Liver (tissue), 8 donors: ENCODE measurements at regions not wholly inside any gene's neighbourhood (a gene's known extent, or its start where the extent isn't known, plus 50 kb on each side); places are given as distances from the start of the nearest gene placed in this dataset.

Source experiments
- DNase-seq: peaks from one replicate; pipeline ENCODE4 v3.0.0-alpha.2; 2017; ENCODE audit warnings: low spot score
- H3K27ac ChIP-seq, 2 donors: one replicate each; pipeline ENCODE4 v1.7.0; 2013; ENCODE audit warnings: inconsistent platforms in 2 of 2, low read length in 2 of 2, control low read depth in 1 of 2, low read depth in 1 of 2, mild to moderate bottlenecking in 1 of 2
- H3K27me3 ChIP-seq, 4 donors: one replicate each; pipeline versions ENCODE4 v1.6.1 to v1.7.0; 2013; ENCODE audit warnings: low read length in 3 of 4, inconsistent platforms in 1 of 4, mild to moderate bottlenecking in 1 of 4, moderate library complexity in 1 of 4; ENCODE audit not compliant: control insufficient read depth in 4 of 4, insufficient read depth in 4 of 4
- H3K36me3 ChIP-seq, 4 donors: one replicate each; pipeline versions ENCODE4 v1.6.1 to v1.7.0; 2013; ENCODE audit warnings: low read length in 3 of 4, mild to moderate bottlenecking in 3 of 4, low read depth in 1 of 4, moderate library complexity in 1 of 4; ENCODE audit not compliant: control insufficient read depth in 4 of 4, insufficient read depth in 3 of 4
- H3K4me1 ChIP-seq, 4 donors: one replicate each; pipeline versions ENCODE4 v1.6.1 to v1.7.0; 2013; ENCODE audit warnings: low read length in 3 of 4, mild to moderate bottlenecking in 3 of 4, moderate library complexity in 1 of 4; ENCODE audit not compliant: control insufficient read depth in 4 of 4, insufficient read depth in 4 of 4
- H3K4me3 ChIP-seq, 3 donors: one replicate each; pipeline versions ENCODE4 v1.6.1 to v1.7.0; 2013; ENCODE audit warnings: low read length in 3 of 3, control low read depth in 1 of 3, low read depth in 1 of 3, mild to moderate bottlenecking in 1 of 3
- H3K9ac ChIP-seq, 2 donors: one replicate each; pipeline ENCODE4 v1.7.0; 2013; ENCODE audit warnings: low read length in 2 of 2, mild to moderate bottlenecking in 2 of 2, moderate library complexity in 2 of 2, control low read depth in 1 of 2, low read depth in 1 of 2
- H3K9me3 ChIP-seq, 4 donors: one replicate each; pipeline versions ENCODE4 v1.6.1 to v1.7.0; 2013; ENCODE audit warnings: low read length in 3 of 4; ENCODE audit not compliant: control insufficient read depth in 4 of 4
- EGR1 ChIP-seq, 2 donors: IDR thresholded peaks; 2 replicates each; pipeline ENCODE4 v1.6.1; 2016 to 2018; ENCODE audit warnings: antibody characterized with exemption in 2 of 2, low read depth in 2 of 2
- FOXA1 ChIP-seq: IDR thresholded peaks from 2 replicates; pipeline ENCODE4 v1.6.1; 2016; ENCODE audit warnings: antibody characterized with exemption
- FOXA2 ChIP-seq: IDR thresholded peaks from 2 replicates; pipeline ENCODE4 v1.6.1; 2016; ENCODE audit warnings: antibody characterized with exemption
- GABPA ChIP-seq, 2 donors: IDR thresholded peaks in 1 of 2; conservative IDR thresholded peaks in 1 of 2; 2 replicates each; pipeline ENCODE4 v1.6.1; 2016; ENCODE audit warnings: antibody characterized with exemption in 2 of 2, mild to moderate bottlenecking in 1 of 2, moderate library complexity in 1 of 2
- HNF4A ChIP-seq, 2 donors: conservative IDR thresholded peaks; 2 replicates each; pipeline ENCODE4 v1.6.1; 2016; ENCODE audit warnings: antibody characterized with exemption in 2 of 2, mild to moderate bottlenecking in 2 of 2
- HNF4G ChIP-seq: IDR thresholded peaks from 2 replicates; pipeline ENCODE4 v1.6.1; 2016; ENCODE audit warnings: antibody characterized with exemption
- JUND ChIP-seq, 2 donors: IDR thresholded peaks; 2 replicates each; pipeline ENCODE4 v1.6.1; 2016; ENCODE audit warnings: antibody characterized with exemption in 2 of 2
- NR2F2 ChIP-seq: IDR thresholded peaks from 2 replicates; pipeline ENCODE4 v1.6.1; 2016; ENCODE audit warnings: antibody characterized with exemption
- RAD21 ChIP-seq, 2 donors: IDR thresholded peaks; 2 replicates each; pipeline ENCODE4 v1.6.1; 2016; ENCODE audit warnings: antibody characterized with exemption in 2 of 2, mild to moderate bottlenecking in 2 of 2
- REST ChIP-seq: IDR thresholded peaks from 2 replicates; pipeline ENCODE4 v1.6.1; 2016; ENCODE audit warnings: antibody characterized with exemption, mild to moderate bottlenecking
- RXRA ChIP-seq, 2 donors: IDR thresholded peaks; 2 replicates each; pipeline ENCODE4 v1.6.1; 2017 to 2018; ENCODE audit warnings: antibody characterized with exemption in 2 of 2, mild to moderate bottlenecking in 1 of 2
- SP1 ChIP-seq: IDR thresholded peaks from 2 replicates; pipeline ENCODE4 v1.6.1; 2018; ENCODE audit warnings: antibody characterized with exemption, mild to moderate bottlenecking
- TAF1 ChIP-seq: conservative IDR thresholded peaks from 2 replicates; pipeline ENCODE4 v1.6.1; 2016; ENCODE audit warnings: antibody characterized with exemption, mild to moderate bottlenecking
- YY1 ChIP-seq: IDR thresholded peaks from 2 replicates; pipeline ENCODE4 v1.6.1; 2016; ENCODE audit warnings: antibody characterized with exemption, mild to moderate bottlenecking
- WGBS: extraction: QIAGEN DNeasy Blood & Tissue Kit; methylation state at CpG from one replicate; pipeline ENCODE4 v1.1.7; 2013; 5-methylcytosine and 5-hydroxymethylcytosine counted together
- TF ChIP-seq, protein P1 (sequence below): IDR thresholded peaks from 2 replicates; pipeline ENCODE4 v1.6.1; 2016; ENCODE audit warnings: antibody characterized with exemption
- TF ChIP-seq, protein P2 (sequence below): IDR thresholded peaks from 2 replicates; pipeline ENCODE4 v1.6.1; 2016; ENCODE audit warnings: antibody characterized with exemption
- TF ChIP-seq, protein P3 (sequence below): fragments of 150-350 bp; IDR thresholded peaks from 2 replicates; pipeline ENCODE4 v1.5.1; 2017; ENCODE audit warnings: improper control_type of control experiment, low read depth, low read length; ENCODE audit not compliant: missing input control
- TF ChIP-seq, protein P4 (sequence below): IDR thresholded peaks from 2 replicates; pipeline ENCODE4 v1.6.1; 2016; ENCODE audit warnings: antibody characterized with exemption
- donor health status: healthy.
- donor health status: healthy.
- donor health status: healthy.
- donor health status: healthy.
- donor health status: healthy.

DNA sequence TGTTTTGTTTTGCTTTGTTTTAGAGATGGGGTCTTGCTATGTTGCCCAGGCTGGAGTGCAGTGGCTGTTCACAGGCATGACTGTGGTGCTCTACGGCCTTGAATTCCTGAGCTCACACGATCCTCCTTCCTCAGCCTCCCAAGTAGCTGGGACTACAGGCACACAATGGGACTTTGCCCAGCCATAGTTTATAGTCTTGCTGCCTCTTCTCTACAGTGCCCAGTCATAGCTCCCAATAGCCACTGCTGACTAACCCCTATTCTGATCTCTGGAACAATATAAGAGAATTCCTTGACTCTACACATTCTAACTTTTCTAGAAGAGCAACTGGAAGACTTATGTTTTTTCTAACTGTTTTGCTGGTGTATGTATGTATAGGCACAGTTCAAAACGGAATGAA lies 319.2 kb downstream of the PCDH7 start (continued):
- TF ChIP-seq HNF4A (conservative IDR thresholded peaks at IDR 0.05): no peak
- TF ChIP-seq, protein P1, sequence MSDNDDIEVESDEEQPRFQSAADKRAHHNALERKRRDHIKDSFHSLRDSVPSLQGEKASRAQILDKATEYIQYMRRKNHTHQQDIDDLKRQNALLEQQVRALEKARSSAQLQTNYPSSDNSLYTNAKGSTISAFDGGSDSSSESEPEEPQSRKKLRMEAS: no peak
- no peak for TF ChIP-seq SP1

DNA sequence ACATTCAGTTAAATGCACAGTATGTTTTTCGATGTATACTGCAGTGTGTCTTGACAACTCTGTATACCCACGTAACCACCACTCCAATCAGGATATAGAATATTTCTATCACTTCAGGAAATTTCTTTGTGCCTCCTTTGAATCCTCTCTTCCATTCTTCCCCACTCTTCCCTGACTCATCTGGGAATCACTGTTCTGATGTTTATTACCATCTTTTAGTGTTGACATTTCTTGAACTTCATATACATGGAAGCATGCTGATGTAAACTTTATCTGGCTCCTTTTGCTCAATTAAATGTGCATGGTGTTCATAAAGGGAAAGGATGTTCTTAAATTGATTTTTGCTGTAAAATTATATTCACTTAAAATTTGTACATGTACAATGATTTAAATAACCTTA lies 319.9 kb downstream of the PCDH7 start:
- Histone ChIP-seq H3K9ac (no peak overlapping the region), H3K4me3 (no peak overlapping the region), H3K27ac (no peak overlapping the region), H3K27me3 (no peaks in the 10 kb centered on the region), H3K36me3 (no peaks in the 10 kb centered on the region), H3K9me3 (no peaks in the 10 kb centered on the region), H3K4me1 (no peaks in the 10 kb centered on the region)
- no peak for TF ChIP-seq RAD21 (IDR thresholded peaks at IDR 0.05)
- TF ChIP-seq, protein P2, sequence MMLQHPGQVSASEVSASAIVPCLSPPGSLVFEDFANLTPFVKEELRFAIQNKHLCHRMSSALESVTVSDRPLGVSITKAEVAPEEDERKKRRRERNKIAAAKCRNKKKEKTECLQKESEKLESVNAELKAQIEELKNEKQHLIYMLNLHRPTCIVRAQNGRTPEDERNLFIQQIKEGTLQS: no peak
- TF ChIP-seq YY1: no peak
- TF ChIP-seq JUND (IDR thresholded peaks at IDR 0.05): no peak
- TF ChIP-seq TAF1: no peak
- TF ChIP-seq FOXA1: no peak
- no peak for TF ChIP-seq HNF4G
- no peak for TF ChIP-seq EGR1 (IDR thresholded peaks at IDR 0.05; ENCODE audit: low read depth in 2 of 2)
- no peak for TF ChIP-seq RXRA (IDR thresholded peaks at IDR 0.05)
- TF ChIP-seq, protein P1: no peak
- TF ChIP-seq HNF4A (conservative IDR thresholded peaks at IDR 0.05): no peak
- TF ChIP-seq SP1: no peak
- TF ChIP-seq, protein P3, sequence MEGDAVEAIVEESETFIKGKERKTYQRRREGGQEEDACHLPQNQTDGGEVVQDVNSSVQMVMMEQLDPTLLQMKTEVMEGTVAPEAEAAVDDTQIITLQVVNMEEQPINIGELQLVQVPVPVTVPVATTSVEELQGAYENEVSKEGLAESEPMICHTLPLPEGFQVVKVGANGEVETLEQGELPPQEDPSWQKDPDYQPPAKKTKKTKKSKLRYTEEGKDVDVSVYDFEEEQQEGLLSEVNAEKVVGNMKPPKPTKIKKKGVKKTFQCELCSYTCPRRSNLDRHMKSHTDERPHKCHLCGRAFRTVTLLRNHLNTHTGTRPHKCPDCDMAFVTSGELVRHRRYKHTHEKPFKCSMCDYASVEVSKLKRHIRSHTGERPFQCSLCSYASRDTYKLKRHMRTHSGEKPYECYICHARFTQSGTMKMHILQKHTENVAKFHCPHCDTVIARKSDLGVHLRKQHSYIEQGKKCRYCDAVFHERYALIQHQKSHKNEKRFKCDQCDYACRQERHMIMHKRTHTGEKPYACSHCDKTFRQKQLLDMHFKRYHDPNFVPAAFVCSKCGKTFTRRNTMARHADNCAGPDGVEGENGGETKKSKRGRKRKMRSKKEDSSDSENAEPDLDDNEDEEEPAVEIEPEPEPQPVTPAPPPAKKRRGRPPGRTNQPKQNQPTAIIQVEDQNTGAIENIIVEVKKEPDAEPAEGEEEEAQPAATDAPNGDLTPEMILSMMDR: no peak
- TF ChIP-seq GABPA (IDR thresholded peaks at IDR 0.05 in 1 of 2, conservative IDR thresholded peaks at IDR 0.05 in 1 of 2): no peak
- no peak for TF ChIP-seq FOXA2
- no peak for TF ChIP-seq REST
- WGBS: 23% methylated on average over 2 of the region's 2 CpGs
- no peak for DNase-seq

- no peak overlapping the region for H3K9ac ChIP-seq
- H3K9me3 ChIP-seq: no peaks in the 10 kb centered on the region
- no peak for DNase-seq
- WGBS: 35% methylated on average over 3 of the region's 3 CpGs
- no peaks in the 10 kb centered on the region for H3K27me3 ChIP-seq
- H3K36me3 ChIP-seq: no peaks in the 10 kb centered on the region
- H3K27ac ChIP-seq: no peak overlapping the region
- TF ChIP-seq NR2F2 (no peak), SP1 (no peak), JUND (IDR thresholded peaks at IDR 0.05) (no peak)
- TF ChIP-seq, protein P4, sequence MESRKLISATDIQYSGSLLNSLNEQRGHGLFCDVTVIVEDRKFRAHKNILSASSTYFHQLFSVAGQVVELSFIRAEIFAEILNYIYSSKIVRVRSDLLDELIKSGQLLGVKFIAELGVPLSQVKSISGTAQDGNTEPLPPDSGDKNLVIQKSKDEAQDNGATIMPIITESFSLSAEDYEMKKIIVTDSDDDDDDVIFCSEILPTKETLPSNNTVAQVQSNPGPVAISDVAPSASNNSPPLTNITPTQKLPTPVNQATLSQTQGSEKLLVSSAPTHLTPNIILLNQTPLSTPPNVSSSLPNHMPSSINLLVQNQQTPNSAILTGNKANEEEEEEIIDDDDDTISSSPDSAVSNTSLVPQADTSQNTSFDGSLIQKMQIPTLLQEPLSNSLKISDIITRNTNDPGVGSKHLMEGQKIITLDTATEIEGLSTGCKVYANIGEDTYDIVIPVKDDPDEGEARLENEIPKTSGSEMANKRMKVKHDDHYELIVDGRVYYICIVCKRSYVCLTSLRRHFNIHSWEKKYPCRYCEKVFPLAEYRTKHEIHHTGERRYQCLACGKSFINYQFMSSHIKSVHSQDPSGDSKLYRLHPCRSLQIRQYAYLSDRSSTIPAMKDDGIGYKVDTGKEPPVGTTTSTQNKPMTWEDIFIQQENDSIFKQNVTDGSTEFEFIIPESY: no peak
- TF ChIP-seq, protein P2: no peak
- TF ChIP-seq, protein P1: no peak
- no peaks in the 10 kb centered on the region for H3K4me1 ChIP-seq
- no peak overlapping the region for H3K4me3 ChIP-seq
Measured at GRCh38 chr4:31041385-31041784, 321.2 kb downstream of the PCDH7 start.
